ENCODE measurements at regions not wholly inside any gene's neighbourhood (a gene's known extent, or its start where the extent isn't known, plus 50 kb on each side); places are given as distances from the start of the nearest gene placed in this dataset.

GRCh38 chr2:11033114-11033513 lies 121.4 kb downstream of the KCNF1 start:
- no peak for TF ChIP-seq CTCF (IDR thresholded peaks at IDR 0.05)
- no peak for TF ChIP-seq ZFX (IDR thresholded peaks at IDR 0.05; ENCODE audit: borderline replicate concordance)
